ENCODE measurements at regions not wholly inside any gene's neighbourhood (a gene's known extent, or its start where the extent isn't known, plus 50 kb on each side); places are given as distances from the start of the nearest gene placed in this dataset.

GRCh38 chr10:111993872-111994426 lies 189.6 kb downstream of the GPAM start:
- no peaks in the 10 kb centered on the region for H3K27me3 ChIP-seq (ENCODE audit: control insufficient read depth in 2 of 2, insufficient read depth in 2 of 2, low read length in 2 of 2)
- H3K27ac ChIP-seq (ENCODE audit: insufficient read depth, low read depth, low read length): no peak overlapping the region
- H3K4me1 ChIP-seq (ENCODE audit: control insufficient read depth, extremely low read depth, insufficient read depth, low read length): no peaks in the 10 kb centered on the region
- no peak for TF ChIP-seq POLR2AphosphoS5 (IDR thresholded peaks at IDR 0.05; ENCODE audit: insufficient read depth, low read depth, low read length)
- TF ChIP-seq EZH2 (IDR thresholded peaks at IDR 0.05; ENCODE audit: borderline replicate concordance, low read depth, low read length, severe bottlenecking): no peak
- no peak for TF ChIP-seq CTCF (IDR thresholded peaks at IDR 0.05; ENCODE audit: extremely low read depth in 1 of 2, insufficient read depth in 1 of 2, low read depth in 1 of 2, low read length in 2 of 2)
- TF ChIP-seq GATA2 (IDR thresholded peaks at IDR 0.05; ENCODE audit: insufficient read depth, insufficient read length, low read depth, low read length): no peak
- no peak for TF ChIP-seq FOS (IDR thresholded peaks at IDR 0.05; ENCODE audit: borderline replicate concordance, insufficient read depth, low read length)
- no peak for TF ChIP-seq MAX (IDR thresholded peaks at IDR 0.05; ENCODE audit: insufficient read depth, insufficient read length)
- TF ChIP-seq JUN (IDR thresholded peaks at IDR 0.05; ENCODE audit: borderline replicate concordance, insufficient read depth, insufficient read length, low read depth): no peak
- no peak for TF ChIP-seq POLR2A (IDR thresholded peaks at IDR 0.05; ENCODE audit: low read depth, low read length)
- no peak for TF ChIP-seq MYC (IDR thresholded peaks at IDR 0.05; ENCODE audit: low read depth, low read length)
- DNase-seq (ENCODE audit: low read depth, low spot score) (no peak), FAIRE-seq (no peak)
- POLR2A ChIA-PET: no interaction called here
- no peaks in the 10 kb centered on the region for H4K20me1 ChIP-seq (replicated peaks; ENCODE audit: control insufficient read depth, extremely low read depth, insufficient read depth, low read length)
- no peak overlapping the region for H2AFZ ChIP-seq (ENCODE audit: low read depth, low read length)
- H3K9me1 ChIP-seq (replicated peaks; ENCODE audit: control insufficient read depth, extremely low read depth, insufficient read depth, low read length): no peaks in the 10 kb centered on the region
- H3K36me3 ChIP-seq (ENCODE audit: control insufficient read depth in 2 of 2, extremely low read depth in 1 of 2, insufficient read depth in 2 of 2, low read length in 2 of 2): no peaks in the 10 kb centered on the region
- intact Hi-C loops (cut with micrococcal nuclease) (no loop called here), dilution Hi-C loops (cut with MboI; ENCODE audit: extremely low pct_ligation_motif_present, low sequenced_read_pairs) (no loop called here)
- no TSS peak for BruUV-seq (replicated peaks)
- no peak overlapping the region for H3K4me3 ChIP-seq (replicated peaks in 1 of 3; ENCODE audit: insufficient read depth in 1 of 3, low read depth in 1 of 3, low read length in 3 of 3)
- no peak overlapping the region for H3K9ac ChIP-seq (replicated peaks; ENCODE audit: extremely low read depth, insufficient read depth, low read length)
- peaks cover 7% of the 10 kb centered on the region for H3K9me3 ChIP-seq (replicated peaks; ENCODE audit: control insufficient read depth, insufficient read depth, low read length)
- no peaks in the 10 kb centered on the region for H3K79me2 ChIP-seq (ENCODE audit: control insufficient read depth, insufficient read depth, low read length)
- CTCF ChIA-PET: no interaction called here
- no peak overlapping the region for H3K4me2 ChIP-seq (ENCODE audit: insufficient read depth, low read length)

All from endothelial cell of umbilical vein (primary cell).